ENCODE measurements at regions not wholly inside any gene's neighbourhood (a gene's known extent, or its start where the extent isn't known, plus 50 kb on each side); places are given as distances from the start of the nearest gene placed in this dataset.

GRCh38 chr2:128784626-128785306 lies 466.1 kb upstream of the HS6ST1 start:
- Histone ChIP-seq H3K36me3 (ENCODE audit: insufficient read depth, low read length) (no peaks in the 10 kb centered on the region), H3K27ac (ENCODE audit: low read depth, low read length) (no peak overlapping the region), H3K79me2 (ENCODE audit: control insufficient read depth, insufficient read depth, low read length, unreplicated experiment) (no peaks in the 10 kb centered on the region), H3K4me3 (ENCODE audit: low read depth, low read length) (no peak overlapping the region), H2AFZ (ENCODE audit: low read length, unreplicated experiment) (no peak overlapping the region), H3K4me1 (ENCODE audit: control insufficient read depth, insufficient read depth, low read length, unreplicated experiment) (no peaks in the 10 kb centered on the region), H3K27me3 (ENCODE audit: insufficient read depth, low read length) (no peaks in the 10 kb centered on the region)

GRCh38 chr2:128786316-128786715 lies 467.6 kb upstream of the HS6ST1 start:
- Histone ChIP-seq H2AFZ (ENCODE audit: low read length, unreplicated experiment) (no peak overlapping the region), H3K27me3 (ENCODE audit: insufficient read depth, low read length) (no peaks in the 10 kb centered on the region), H3K4me1 (ENCODE audit: control insufficient read depth, insufficient read depth, low read length, unreplicated experiment) (no peaks in the 10 kb centered on the region), H3K79me2 (ENCODE audit: control insufficient read depth, insufficient read depth, low read length, unreplicated experiment) (no peaks in the 10 kb centered on the region), H3K4me3 (ENCODE audit: low read depth, low read length) (no peak overlapping the region), H3K36me3 (ENCODE audit: insufficient read depth, low read length) (no peaks in the 10 kb centered on the region), H3K27ac (ENCODE audit: low read depth, low read length) (no peak overlapping the region)

- H3K79me2 ChIP-seq (ENCODE audit: control insufficient read depth, insufficient read depth, low read length, unreplicated experiment), result no peaks in the 10 kb centered on the region
- H3K27ac ChIP-seq (ENCODE audit: low read depth, low read length), result no peak overlapping the region
- H3K27me3 ChIP-seq (ENCODE audit: insufficient read depth, low read length), result no peaks in the 10 kb centered on the region
Observed at GRCh38 chr2:128786741-128787478, 468.2 kb upstream of the HS6ST1 start.

GRCh38 chr2:128787616-128788015 lies 468.9 kb upstream of the HS6ST1 start:
- Histone ChIP-seq H3K36me3 (ENCODE audit: insufficient read depth, low read length) (no peaks in the 10 kb centered on the region), H3K79me2 (ENCODE audit: control insufficient read depth, insufficient read depth, low read length, unreplicated experiment) (no peaks in the 10 kb centered on the region), H3K4me1 (ENCODE audit: control insufficient read depth, insufficient read depth, low read length, unreplicated experiment) (no peaks in the 10 kb centered on the region), H2AFZ (ENCODE audit: low read length, unreplicated experiment) (no peak overlapping the region), H3K4me3 (ENCODE audit: low read depth, low read length) (no peak overlapping the region), H3K27ac (ENCODE audit: low read depth, low read length) (no peak overlapping the region), H3K27me3 (ENCODE audit: insufficient read depth, low read length) (no peaks in the 10 kb centered on the region)

More at GRCh38 chr2:128786741-128787478, 468.2 kb upstream of the HS6ST1 start:
- no peak overlapping the region for H2AFZ ChIP-seq (ENCODE audit: low read length, unreplicated experiment)
- H3K4me1 ChIP-seq (ENCODE audit: control insufficient read depth, insufficient read depth, low read length, unreplicated experiment), result no peaks in the 10 kb centered on the region
- no peak overlapping the region for H3K4me3 ChIP-seq (ENCODE audit: low read depth, low read length)
- H3K36me3 ChIP-seq (ENCODE audit: insufficient read depth, low read length), result no peaks in the 10 kb centered on the region

GRCh38 chr2:128788636-128789220 lies 470.1 kb upstream of the HS6ST1 start:
- Histone ChIP-seq H3K27me3 (ENCODE audit: insufficient read depth, low read length) (no peaks in the 10 kb centered on the region), H3K36me3 (ENCODE audit: insufficient read depth, low read length) (no peaks in the 10 kb centered on the region), H3K4me3 (ENCODE audit: low read depth, low read length) (no peak overlapping the region), H3K27ac (ENCODE audit: low read depth, low read length) (no peak overlapping the region), H2AFZ (ENCODE audit: low read length, unreplicated experiment) (no peak overlapping the region), H3K4me1 (ENCODE audit: control insufficient read depth, insufficient read depth, low read length, unreplicated experiment) (no peaks in the 10 kb centered on the region), H3K79me2 (ENCODE audit: control insufficient read depth, insufficient read depth, low read length, unreplicated experiment) (no peaks in the 10 kb centered on the region)

- Histone ChIP-seq H3K4me3 (ENCODE audit: low read depth, low read length) (no peak overlapping the region), H3K4me1 (ENCODE audit: control insufficient read depth, insufficient read depth, low read length, unreplicated experiment) (no peaks in the 10 kb centered on the region), H3K27me3 (ENCODE audit: insufficient read depth, low read length) (no peaks in the 10 kb centered on the region), H2AFZ (ENCODE audit: low read length, unreplicated experiment) (no peak overlapping the region), H3K79me2 (ENCODE audit: control insufficient read depth, insufficient read depth, low read length, unreplicated experiment) (no peaks in the 10 kb centered on the region), H3K27ac (ENCODE audit: low read depth, low read length) (no peak overlapping the region), H3K36me3 (ENCODE audit: insufficient read depth, low read length) (no peaks in the 10 kb centered on the region)
Observed at GRCh38 chr2:128789221-128789620, 470.6 kb upstream of the HS6ST1 start.

GRCh38 chr2:128789776-128790455 lies 471.2 kb upstream of the HS6ST1 start:
- H3K79me2 ChIP-seq (ENCODE audit: control insufficient read depth, insufficient read depth, low read length, unreplicated experiment), result no peaks in the 10 kb centered on the region
- no peak overlapping the region for H3K27ac ChIP-seq (ENCODE audit: low read depth, low read length)
- H3K27me3 ChIP-seq (ENCODE audit: insufficient read depth, low read length), result no peaks in the 10 kb centered on the region
- H3K4me3 ChIP-seq (ENCODE audit: low read depth, low read length), result no peak overlapping the region
- H3K4me1 ChIP-seq (ENCODE audit: control insufficient read depth, insufficient read depth, low read length, unreplicated experiment), result no peaks in the 10 kb centered on the region
- H3K36me3 ChIP-seq (ENCODE audit: insufficient read depth, low read length), result no peaks in the 10 kb centered on the region
- no peak overlapping the region for H2AFZ ChIP-seq (ENCODE audit: low read length, unreplicated experiment)

- no peaks in the 10 kb centered on the region for H3K4me1 ChIP-seq (ENCODE audit: control insufficient read depth, insufficient read depth, low read length, unreplicated experiment)
- no peak overlapping the region for H3K4me3 ChIP-seq (ENCODE audit: low read depth, low read length)
- H3K36me3 ChIP-seq (ENCODE audit: insufficient read depth, low read length), result no peaks in the 10 kb centered on the region
- no peaks in the 10 kb centered on the region for H3K27me3 ChIP-seq (ENCODE audit: insufficient read depth, low read length)
- no peak overlapping the region for H2AFZ ChIP-seq (ENCODE audit: low read length, unreplicated experiment)
- no peak overlapping the region for H3K27ac ChIP-seq (ENCODE audit: low read depth, low read length)
- no peaks in the 10 kb centered on the region for H3K79me2 ChIP-seq (ENCODE audit: control insufficient read depth, insufficient read depth, low read length, unreplicated experiment)
Observed at GRCh38 chr2:128790541-128791001, 471.9 kb upstream of the HS6ST1 start.

- Histone ChIP-seq H3K36me3 (ENCODE audit: insufficient read depth, low read length) (no peaks in the 10 kb centered on the region), H3K27me3 (ENCODE audit: insufficient read depth, low read length) (no peaks in the 10 kb centered on the region), H3K79me2 (ENCODE audit: control insufficient read depth, insufficient read depth, low read length, unreplicated experiment) (no peaks in the 10 kb centered on the region), H3K4me3 (ENCODE audit: low read depth, low read length) (no peak overlapping the region), H3K4me1 (ENCODE audit: control insufficient read depth, insufficient read depth, low read length, unreplicated experiment) (no peaks in the 10 kb centered on the region), H3K27ac (ENCODE audit: low read depth, low read length) (no peak overlapping the region), H2AFZ (ENCODE audit: low read length, unreplicated experiment) (no peak overlapping the region)
Observed at GRCh38 chr2:128791120-128791984, 472.7 kb upstream of the HS6ST1 start.

GRCh38 chr2:128791985-128792320 lies 473.3 kb upstream of the HS6ST1 start:
- Histone ChIP-seq H3K4me1 (ENCODE audit: control insufficient read depth, insufficient read depth, low read length, unreplicated experiment) (no peaks in the 10 kb centered on the region), H3K36me3 (ENCODE audit: insufficient read depth, low read length) (no peaks in the 10 kb centered on the region), H2AFZ (ENCODE audit: low read length, unreplicated experiment) (no peak overlapping the region), H3K4me3 (ENCODE audit: low read depth, low read length) (no peak overlapping the region), H3K27me3 (ENCODE audit: insufficient read depth, low read length) (no peaks in the 10 kb centered on the region), H3K79me2 (ENCODE audit: control insufficient read depth, insufficient read depth, low read length, unreplicated experiment) (no peaks in the 10 kb centered on the region), H3K27ac (ENCODE audit: low read depth, low read length) (no peak overlapping the region)
